GM12875 (cell line): ENCODE measurements at regions not wholly inside any gene's neighbourhood (a gene's known extent, or its start where the extent isn't known, plus 50 kb on each side); places are given as distances from the start of the nearest gene placed in this dataset.

ENCODE experiments used
- H3K4me3 ChIP-seq: one replicate; pipeline ENCODE4 v1.5.1; 2011; ENCODE audit warnings: low read depth, low read length, control low read depth
- CTCF ChIP-seq: IDR thresholded peaks from 2 replicates; pipeline ENCODE4 v1.5.1; 2011; ENCODE audit warnings: low read depth, mild to moderate bottlenecking, control low read depth, inconsistent platforms, low read length, moderate library complexity, borderline replicate concordance; ENCODE audit not compliant: insufficient read depth

DNA sequence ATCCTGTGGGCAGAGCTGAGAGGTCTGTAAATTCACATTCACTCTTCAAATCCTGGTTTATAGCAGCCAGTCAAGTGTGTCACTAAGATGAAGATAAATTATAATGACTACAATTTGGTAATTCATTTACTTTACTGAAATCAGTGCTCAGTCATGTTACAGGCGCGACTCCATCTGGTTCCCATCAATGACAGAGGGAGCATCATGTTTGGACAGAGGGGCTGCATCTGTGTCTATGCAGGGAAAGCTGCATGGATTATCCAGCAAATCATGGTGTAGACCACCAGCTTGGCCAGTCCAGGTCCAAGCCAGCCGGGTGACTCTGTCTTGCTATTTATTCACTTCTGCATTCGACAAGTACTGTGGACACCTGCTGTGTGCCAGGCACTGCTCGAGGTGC is 214.1 kb upstream of the ZNF32 start:
- no peak overlapping the region for H3K4me3 ChIP-seq
- TF ChIP-seq CTCF, result no peak

DNA sequence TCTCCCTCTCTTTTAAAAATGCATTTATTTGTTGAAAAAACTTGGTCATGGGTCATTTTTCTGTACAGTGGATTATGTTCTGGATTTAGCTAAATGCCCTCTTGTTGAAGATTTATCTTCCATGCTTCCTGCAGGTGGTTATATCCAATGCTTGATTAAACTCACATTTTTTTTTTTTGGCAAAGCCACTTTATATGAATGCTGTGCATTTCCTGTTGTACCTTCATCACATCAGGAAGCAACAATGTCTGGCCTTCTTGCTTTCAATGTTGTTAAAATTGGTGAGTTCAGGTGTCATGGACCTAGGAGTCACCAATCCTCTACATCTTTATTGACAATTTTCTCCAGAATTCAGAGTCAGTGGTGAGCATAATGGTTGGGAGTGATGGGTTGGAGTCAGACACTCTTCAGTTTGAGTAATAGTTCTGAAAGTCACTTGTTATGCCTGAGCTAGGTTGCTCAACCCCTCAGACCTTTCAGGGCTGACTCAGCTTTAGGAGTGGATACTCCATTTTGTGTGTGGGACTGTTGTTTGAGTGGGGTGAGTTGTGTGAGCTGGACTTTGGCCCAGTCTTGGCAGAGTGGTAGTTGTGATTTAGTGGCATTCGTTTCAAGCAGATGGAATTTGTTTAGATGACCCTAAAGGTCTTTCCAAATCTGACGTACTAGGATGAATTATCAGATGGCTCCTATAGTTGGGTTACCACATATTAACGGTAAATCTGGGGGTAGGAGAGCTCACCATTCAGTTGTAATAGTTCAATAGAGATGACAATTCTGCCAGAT is 213.5 kb upstream of the ZNF32 start:
- no peak overlapping the region for H3K4me3 ChIP-seq
- TF ChIP-seq CTCF, result no peak

DNA sequence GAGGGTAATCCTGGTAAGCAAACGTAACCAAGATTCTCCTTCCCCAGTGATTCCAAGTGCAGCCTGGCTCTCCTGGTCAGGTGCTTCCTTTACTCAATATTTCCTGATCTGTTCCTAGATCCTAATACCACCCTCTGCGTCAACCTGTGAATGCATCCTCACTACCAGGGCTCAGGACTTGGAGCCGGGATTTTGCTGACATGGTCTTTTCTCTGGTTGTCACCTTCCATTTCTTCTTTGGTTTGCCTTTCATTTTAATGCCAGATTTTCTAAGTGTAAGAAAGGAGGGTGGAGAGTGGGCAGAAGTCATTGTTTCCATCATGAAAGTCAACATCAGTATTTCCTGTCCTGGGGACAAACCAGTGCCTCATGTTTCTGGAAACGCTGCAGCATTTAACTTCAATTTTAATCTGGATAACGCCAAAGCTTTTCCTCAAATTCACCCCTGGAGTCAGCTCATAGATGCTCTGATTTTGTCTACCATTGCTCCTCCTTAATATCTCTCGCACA is 210.4 kb upstream of the ZNF32 start:
- no peak overlapping the region for H3K4me3 ChIP-seq
- TF ChIP-seq CTCF, result no peak

GRCh38 chr10:43857931-43858315 is 209.2 kb upstream of the ZNF32 start:
- H3K4me3 ChIP-seq, result no peak overlapping the region
- TF ChIP-seq CTCF, result no peak

- no peak overlapping the region for H3K4me3 ChIP-seq
- no peak for TF ChIP-seq CTCF
These were observed 208.7 kb upstream of the ZNF32 start for GRCh38 chr10:43857206-43857930.

- TF ChIP-seq CTCF, result no peak
- no peak overlapping the region for H3K4me3 ChIP-seq
These were observed 207.6 kb upstream of the ZNF32 start for GRCh38 chr10:43856299-43856698.
